ENCODE measurements at regions not wholly inside any gene's neighbourhood (a gene's known extent, or its start where the extent isn't known, plus 50 kb on each side); places are given as distances from the start of the nearest gene placed in this dataset.

DNA sequence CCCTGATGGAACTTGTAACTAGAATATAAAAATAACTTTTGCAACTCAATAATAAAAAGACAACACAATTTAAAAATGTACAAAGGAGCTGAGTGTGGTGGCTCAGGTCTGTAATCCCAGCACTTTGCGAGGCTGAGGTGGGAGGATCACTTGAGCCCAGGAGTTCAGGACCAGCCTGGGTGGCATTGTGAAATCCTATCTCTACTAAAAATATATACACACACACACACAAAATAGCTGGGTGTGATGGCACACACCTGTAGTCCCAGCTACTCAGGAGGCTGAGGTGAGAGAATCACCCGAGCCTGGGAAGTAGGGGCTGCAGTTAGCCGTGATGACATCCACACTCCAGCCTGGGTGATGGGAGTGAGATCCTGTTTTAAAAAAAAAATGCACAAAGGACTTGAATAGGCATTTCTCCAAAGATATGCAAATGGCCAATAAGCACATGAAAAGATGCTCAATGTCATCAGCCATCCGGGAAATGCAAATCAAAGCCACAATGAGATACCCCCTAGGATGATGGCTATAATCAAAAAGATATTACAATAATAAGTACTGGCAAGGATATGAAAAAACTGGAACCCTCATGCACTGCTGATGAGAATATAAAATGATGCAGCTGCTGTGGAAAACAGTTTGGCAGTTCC, 59.8 kb upstream of the SEPTIN5 start:
- Mint-ChIP-seq H3K4me3 (no peak overlapping the region), H3K9me3 (peaks cover 0 to 8% (median 2%) of the 10 kb centered on the region in 11 donors), H3K4me1 (no peaks in the 10 kb centered on the region), H3K27ac (no peak overlapping the region), H3K27me3 (peaks cover 0 to 26% (median 7%) of the 10 kb centered on the region in 5 donors), H3K36me3 (no peaks in the 10 kb centered on the region)
- Histone ChIP-seq H3K9me3 (ENCODE audit: control insufficient read depth in 2 of 3, low read length in 3 of 3) (no peaks in the 10 kb centered on the region), H3K27ac (ENCODE audit: low read depth, low read length) (no peak overlapping the region), H3K4me3 (ENCODE audit: low read length) (no peak overlapping the region), H3K36me3 (ENCODE audit: control insufficient read depth in 2 of 3, insufficient read depth in 3 of 3, low read length in 3 of 3) (no peaks in the 10 kb centered on the region), H3K4me1 (ENCODE audit: control insufficient read depth in 2 of 2, insufficient read depth in 2 of 2, low read length in 2 of 2) (no peaks in the 10 kb centered on the region), H3K27me3 (ENCODE audit: control insufficient read depth in 2 of 2, insufficient read depth in 2 of 2, low read length in 2 of 2) (no peaks in the 10 kb centered on the region)
- DNase-seq, result no peak
- intact Hi-C loops (cut with micrococcal nuclease), result no loop called here
- no peak for ATAC-seq
- CTCF ChIA-PET, result no interaction called here
- POLR2A ChIA-PET, result no interaction called here

- Mint-ChIP-seq H3K9me3 (peaks cover 0 to 2% (median 0%) of the 10 kb centered on the region in 11 donors), H3K27me3 (peaks cover 0 to 19% (median 0%) of the 10 kb centered on the region in 5 donors)
Measured at GRCh38 chr22:19655399-19655798, 58.9 kb upstream of the SEPTIN5 start.

GRCh38 chr22:19656541-19657251, 57.6 kb upstream of the SEPTIN5 start:
- H3K9me3 ChIP-seq (ENCODE audit: control insufficient read depth in 2 of 3, low read length in 3 of 3), result no peaks in the 10 kb centered on the region
- Mint-ChIP-seq H3K4me1 (peaks cover 0 to 3% (median 0%) of the 10 kb centered on the region in 7 donors), H3K27me3 (peaks cover 0 to 11% (median 0%) of the 10 kb centered on the region in 5 donors), H3K27ac (no peak overlapping the region), H3K9me3 (no peaks in the 10 kb centered on the region), H3K4me3 (no peak overlapping the region), H3K36me3 (no peaks in the 10 kb centered on the region)
- no peaks in the 10 kb centered on the region for H3K36me3 ChIP-seq (ENCODE audit: control insufficient read depth in 2 of 3, insufficient read depth in 3 of 3, low read length in 3 of 3)
- H3K4me1 ChIP-seq (ENCODE audit: control insufficient read depth in 2 of 2, insufficient read depth in 2 of 2, low read length in 2 of 2), result no peaks in the 10 kb centered on the region
- no peaks in the 10 kb centered on the region for H3K27me3 ChIP-seq (ENCODE audit: control insufficient read depth in 2 of 2, insufficient read depth in 2 of 2, low read length in 2 of 2)
- H3K27ac ChIP-seq (ENCODE audit: low read depth, low read length), result no peak overlapping the region
- ChIA-PET POLR2A (interaction anchor here (0.6 kb wide), 1 partner anchor 1765 kb away, joined by 3 read pairs; no protein-coding TSS in a partner anchor), CTCF (no interaction called here)
- intact Hi-C loops (cut with micrococcal nuclease), result no loop called here
- H3K4me3 ChIP-seq (ENCODE audit: low read length), result no peak overlapping the region
- ATAC-seq, result no peak
- no peak for DNase-seq

More at GRCh38 chr22:19655399-19655798, 58.9 kb upstream of the SEPTIN5 start:
- intact Hi-C loops (cut with micrococcal nuclease), result no loop called here
- no peaks in the 10 kb centered on the region for H3K4me1 Mint-ChIP-seq
- Histone ChIP-seq H3K9me3 (ENCODE audit: control insufficient read depth in 2 of 3, low read length in 3 of 3) (no peaks in the 10 kb centered on the region), H3K27ac (ENCODE audit: low read depth, low read length) (no peak overlapping the region), H3K36me3 (ENCODE audit: control insufficient read depth in 2 of 3, insufficient read depth in 3 of 3, low read length in 3 of 3) (no peaks in the 10 kb centered on the region), H3K27me3 (ENCODE audit: control insufficient read depth in 2 of 2, insufficient read depth in 2 of 2, low read length in 2 of 2) (no peaks in the 10 kb centered on the region), H3K4me1 (ENCODE audit: control insufficient read depth in 2 of 2, insufficient read depth in 2 of 2, low read length in 2 of 2) (no peaks in the 10 kb centered on the region), H3K4me3 (ENCODE audit: low read length) (no peak overlapping the region)
- CTCF ChIA-PET, result no interaction called here
- no peaks in the 10 kb centered on the region for H3K36me3 Mint-ChIP-seq
- ATAC-seq, result no peak
- H3K27ac Mint-ChIP-seq, result no peak overlapping the region
- no peak overlapping the region for H3K4me3 Mint-ChIP-seq
- POLR2A ChIA-PET, result no interaction called here
- DNase-seq, result no peak

GRCh38 chr22:19657252-19658056, 56.8 kb upstream of the SEPTIN5 start:
- DNase-seq, result no peak
- ChIA-PET POLR2A (no interaction called here), CTCF (no interaction called here)
- no peaks in the 10 kb centered on the region for H3K36me3 ChIP-seq (ENCODE audit: control insufficient read depth in 2 of 3, insufficient read depth in 3 of 3, low read length in 3 of 3)
- H3K27ac ChIP-seq (ENCODE audit: low read depth, low read length), result no peak overlapping the region
- peaks cover 0 to 6% (median 0%) of the 10 kb centered on the region in 5 donors for H3K27me3 Mint-ChIP-seq
- no peaks in the 10 kb centered on the region for H3K9me3 Mint-ChIP-seq
- no peaks in the 10 kb centered on the region for H3K36me3 Mint-ChIP-seq
- H3K4me1 Mint-ChIP-seq, result peaks cover 0 to 3% (median 0%) of the 10 kb centered on the region in 7 donors
- no peaks in the 10 kb centered on the region for H3K4me1 ChIP-seq (ENCODE audit: control insufficient read depth in 2 of 2, insufficient read depth in 2 of 2, low read length in 2 of 2)
- no peak overlapping the region for H3K4me3 Mint-ChIP-seq
- H3K27ac Mint-ChIP-seq, result no peak overlapping the region
- intact Hi-C loops (cut with micrococcal nuclease), result no loop called here
- no peak for ATAC-seq
- H3K27me3 ChIP-seq (ENCODE audit: control insufficient read depth in 2 of 2, insufficient read depth in 2 of 2, low read length in 2 of 2), result no peaks in the 10 kb centered on the region
- no peak overlapping the region for H3K4me3 ChIP-seq (ENCODE audit: low read length)
- no peaks in the 10 kb centered on the region for H3K9me3 ChIP-seq (ENCODE audit: control insufficient read depth in 2 of 3, low read length in 3 of 3)

- DNase-seq (no peak), ATAC-seq (no peak)
- H3K4me1 ChIP-seq (ENCODE audit: control insufficient read depth in 2 of 2, insufficient read depth in 2 of 2, low read length in 2 of 2), result no peaks in the 10 kb centered on the region
- ChIA-PET POLR2A (no interaction called here), CTCF (no interaction called here)
- Mint-ChIP-seq H3K27me3 (peaks cover 0 to 3% (median 0%) of the 10 kb centered on the region in 5 donors), H3K4me1 (peaks cover 0 to 3% (median 0%) of the 10 kb centered on the region in 7 donors), H3K36me3 (no peaks in the 10 kb centered on the region), H3K27ac (no peak overlapping the region), H3K4me3 (no peak overlapping the region), H3K9me3 (no peaks in the 10 kb centered on the region)
- no peak overlapping the region for H3K27ac ChIP-seq (ENCODE audit: low read depth, low read length)
- H3K9me3 ChIP-seq (ENCODE audit: control insufficient read depth in 2 of 3, low read length in 3 of 3), result no peaks in the 10 kb centered on the region
- intact Hi-C loops (cut with micrococcal nuclease), result no loop called here
- no peak overlapping the region for H3K4me3 ChIP-seq (ENCODE audit: low read length)
- H3K36me3 ChIP-seq (ENCODE audit: control insufficient read depth in 2 of 3, insufficient read depth in 3 of 3, low read length in 3 of 3), result no peaks in the 10 kb centered on the region
- H3K27me3 ChIP-seq (ENCODE audit: control insufficient read depth in 2 of 2, insufficient read depth in 2 of 2, low read length in 2 of 2), result no peaks in the 10 kb centered on the region
Measured at GRCh38 chr22:19658057-19658966, 56.0 kb upstream of the SEPTIN5 start.

DNA sequence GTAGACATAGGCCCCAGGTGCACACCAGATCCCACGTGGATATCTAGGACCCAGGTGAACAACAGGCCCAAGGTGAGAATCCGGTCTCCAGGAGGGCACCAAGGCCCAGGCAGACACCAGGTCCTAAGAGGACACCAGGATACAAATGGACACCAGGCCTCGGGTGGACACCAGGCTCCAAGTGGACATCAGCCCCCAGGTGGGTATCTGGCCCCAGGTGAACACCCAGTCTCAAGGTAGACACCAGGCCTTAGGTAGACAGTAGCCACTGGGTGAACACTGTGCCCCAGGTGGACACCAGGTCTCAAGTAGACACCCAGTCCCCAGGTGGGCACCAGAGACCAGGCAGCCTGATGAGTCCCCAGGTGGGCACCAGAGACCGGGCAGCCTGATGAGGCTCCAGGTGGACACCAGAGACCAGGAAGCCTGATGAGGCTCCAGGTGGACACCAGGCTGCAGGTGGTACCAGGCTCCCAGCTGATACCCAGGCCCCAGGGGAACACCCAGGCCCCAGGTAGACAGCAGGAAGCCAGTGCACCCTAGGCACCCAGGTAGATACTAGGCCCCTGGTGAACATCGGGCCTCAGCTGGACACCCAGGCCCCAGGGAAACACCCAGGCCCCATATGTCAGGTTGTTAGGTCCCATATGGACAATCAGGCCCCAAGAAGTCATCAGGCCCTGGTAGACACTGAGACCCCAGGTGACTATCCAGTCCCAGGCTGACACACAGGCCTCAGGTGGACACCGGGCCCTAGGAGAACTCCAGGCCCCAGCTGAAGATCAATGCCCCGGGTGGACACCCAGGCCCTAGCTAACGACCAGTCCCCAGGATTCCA, 55.1 kb upstream of the SEPTIN5 start:
- ATAC-seq, result no peak
- Histone ChIP-seq H3K27me3 (ENCODE audit: control insufficient read depth in 2 of 2, insufficient read depth in 2 of 2, low read length in 2 of 2) (no peaks in the 10 kb centered on the region), H3K9me3 (ENCODE audit: control insufficient read depth in 2 of 3, low read length in 3 of 3) (no peaks in the 10 kb centered on the region), H3K4me1 (ENCODE audit: control insufficient read depth in 2 of 2, insufficient read depth in 2 of 2, low read length in 2 of 2) (no peaks in the 10 kb centered on the region), H3K27ac (ENCODE audit: low read depth, low read length) (no peak overlapping the region), H3K4me3 (ENCODE audit: low read length) (no peak overlapping the region), H3K36me3 (ENCODE audit: control insufficient read depth in 2 of 3, insufficient read depth in 3 of 3, low read length in 3 of 3) (no peaks in the 10 kb centered on the region)
- ChIA-PET POLR2A (no interaction called here), CTCF (no interaction called here)
- Mint-ChIP-seq H3K9me3 (no peaks in the 10 kb centered on the region), H3K27me3 (peaks cover 0 to 3% (median 0%) of the 10 kb centered on the region in 5 donors), H3K36me3 (no peaks in the 10 kb centered on the region), H3K4me3 (no peak overlapping the region), H3K4me1 (peaks cover 0 to 3% (median 0%) of the 10 kb centered on the region in 7 donors), H3K27ac (no peak overlapping the region)
- DNase-seq, result no peak
- intact Hi-C loops (cut with micrococcal nuclease), result no loop called here
